ENCODE measurements at regions not wholly inside any gene's neighbourhood (a gene's known extent, or its start where the extent isn't known, plus 50 kb on each side); places are given as distances from the start of the nearest gene placed in this dataset.

- Mint-ChIP-seq H3K4me3 (no peak overlapping the region), H3K27ac (ENCODE audit: low read depth) (no peak overlapping the region), H3K4me1 (no peaks in the 10 kb centered on the region), H3K27me3 (no peaks in the 10 kb centered on the region), H3K36me3 (ENCODE audit: insufficient read depth) (peaks cover 5% of the 10 kb centered on the region), H3K9me3 (no peaks in the 10 kb centered on the region)
- ATAC-seq (replicated peaks; ENCODE audit: extremely low read depth, poor library complexity, severe bottlenecking) (no peak), DNase-seq (ENCODE audit: low spot score in 2 of 2) (no peak)
Observed at GRCh38 chr17:63356337-63356757, 89.8 kb downstream of the CYB561 start.

- Mint-ChIP-seq H3K4me1 (no peaks in the 10 kb centered on the region), H3K27ac (ENCODE audit: low read depth) (no peak overlapping the region), H3K9me3 (no peaks in the 10 kb centered on the region), H3K4me3 (no peak overlapping the region), H3K27me3 (no peaks in the 10 kb centered on the region), H3K36me3 (ENCODE audit: insufficient read depth) (peaks cover 5% of the 10 kb centered on the region)
- ATAC-seq (replicated peaks; ENCODE audit: extremely low read depth, poor library complexity, severe bottlenecking) (no peak), DNase-seq (ENCODE audit: low spot score in 2 of 2) (no peak)
Observed at GRCh38 chr17:63358111-63358839, 87.8 kb downstream of the CYB561 start.

GRCh38 chr17:63358956-63359355 is 87.2 kb downstream of the CYB561 start:
- Mint-ChIP-seq H3K9me3 (no peaks in the 10 kb centered on the region), H3K4me1 (no peaks in the 10 kb centered on the region), H3K27me3 (no peaks in the 10 kb centered on the region), H3K36me3 (ENCODE audit: insufficient read depth) (peaks cover 5% of the 10 kb centered on the region), H3K4me3 (no peak overlapping the region), H3K27ac (ENCODE audit: low read depth) (no peak overlapping the region)
- no peak for DNase-seq (ENCODE audit: low spot score in 2 of 2)
- ATAC-seq (replicated peaks; ENCODE audit: extremely low read depth, poor library complexity, severe bottlenecking): no peak

GRCh38 chr17:63361182-63361581 is 84.9 kb downstream of the CYB561 start:
- DNase-seq (ENCODE audit: low spot score in 2 of 2) (no peak), ATAC-seq (replicated peaks; ENCODE audit: extremely low read depth, poor library complexity, severe bottlenecking) (no peak)
- H3K4me1 Mint-ChIP-seq: no peaks in the 10 kb centered on the region
- no peak overlapping the region for H3K4me3 Mint-ChIP-seq
- H3K9me3 Mint-ChIP-seq: no peaks in the 10 kb centered on the region
- H3K27me3 Mint-ChIP-seq: no peaks in the 10 kb centered on the region
- no peak overlapping the region for H3K27ac Mint-ChIP-seq (ENCODE audit: low read depth)
- H3K36me3 Mint-ChIP-seq (ENCODE audit: insufficient read depth): peaks cover 5% of the 10 kb centered on the region

GRCh38 chr17:63362115-63362514 is 84.0 kb downstream of the CYB561 start:
- Mint-ChIP-seq H3K27ac (ENCODE audit: low read depth) (no peak overlapping the region), H3K4me3 (no peak overlapping the region), H3K27me3 (no peaks in the 10 kb centered on the region), H3K9me3 (no peaks in the 10 kb centered on the region), H3K4me1 (no peaks in the 10 kb centered on the region), H3K36me3 (ENCODE audit: insufficient read depth) (peaks cover 5% of the 10 kb centered on the region)
- no peak for ATAC-seq (replicated peaks; ENCODE audit: extremely low read depth, poor library complexity, severe bottlenecking)
- DNase-seq (ENCODE audit: low spot score in 2 of 2): no peak

GRCh38 chr17:63364387-63364786 is 81.7 kb downstream of the CYB561 start:
- Mint-ChIP-seq H3K4me3 (no peak overlapping the region), H3K9me3 (no peaks in the 10 kb centered on the region), H3K36me3 (ENCODE audit: insufficient read depth) (peaks cover 3% of the 10 kb centered on the region), H3K4me1 (no peaks in the 10 kb centered on the region), H3K27me3 (no peaks in the 10 kb centered on the region), H3K27ac (ENCODE audit: low read depth) (no peak overlapping the region)
- ATAC-seq (replicated peaks; ENCODE audit: extremely low read depth, poor library complexity, severe bottlenecking) (no peak), DNase-seq (ENCODE audit: low spot score in 2 of 2) (no peak)

- Mint-ChIP-seq H3K4me1 (no peaks in the 10 kb centered on the region), H3K9me3 (no peaks in the 10 kb centered on the region), H3K4me3 (no peak overlapping the region), H3K27me3 (no peaks in the 10 kb centered on the region), H3K27ac (ENCODE audit: low read depth) (no peak overlapping the region), H3K36me3 (ENCODE audit: insufficient read depth) (peaks cover 3% of the 10 kb centered on the region)
- DNase-seq (ENCODE audit: low spot score in 2 of 2): no peak
- no peak for ATAC-seq (replicated peaks; ENCODE audit: extremely low read depth, poor library complexity, severe bottlenecking)
Observed at GRCh38 chr17:63364944-63365343, 81.2 kb downstream of the CYB561 start.

GRCh38 chr17:63365366-63366240 is 80.5 kb downstream of the CYB561 start:
- Mint-ChIP-seq H3K36me3 (ENCODE audit: insufficient read depth) (peaks cover 5% of the 10 kb centered on the region), H3K27ac (ENCODE audit: low read depth) (no peak overlapping the region), H3K4me1 (no peaks in the 10 kb centered on the region), H3K9me3 (no peaks in the 10 kb centered on the region), H3K4me3 (no peak overlapping the region), H3K27me3 (no peaks in the 10 kb centered on the region)
- DNase-seq (ENCODE audit: low spot score in 2 of 2) (no peak), ATAC-seq (replicated peaks; ENCODE audit: extremely low read depth, poor library complexity, severe bottlenecking) (no peak)

GRCh38 chr17:63366241-63366566 is 79.9 kb downstream of the CYB561 start:
- ATAC-seq (replicated peaks; ENCODE audit: extremely low read depth, poor library complexity, severe bottlenecking) (no peak), DNase-seq (ENCODE audit: low spot score in 2 of 2) (no peak)
- Mint-ChIP-seq H3K36me3 (ENCODE audit: insufficient read depth) (peaks cover 5% of the 10 kb centered on the region), H3K9me3 (no peaks in the 10 kb centered on the region), H3K27ac (ENCODE audit: low read depth) (no peak overlapping the region), H3K4me1 (no peaks in the 10 kb centered on the region), H3K27me3 (no peaks in the 10 kb centered on the region), H3K4me3 (no peak overlapping the region)

GRCh38 chr17:63369233-63369632 is 76.9 kb downstream of the CYB561 start:
- ATAC-seq (replicated peaks; ENCODE audit: extremely low read depth, poor library complexity, severe bottlenecking) (no peak), DNase-seq (ENCODE audit: low spot score in 2 of 2) (no peak)
- Mint-ChIP-seq H3K27ac (ENCODE audit: low read depth) (no peak overlapping the region), H3K27me3 (peaks cover 2% of the 10 kb centered on the region), H3K4me1 (no peaks in the 10 kb centered on the region), H3K36me3 (ENCODE audit: insufficient read depth) (peaks cover 5% of the 10 kb centered on the region), H3K4me3 (no peak overlapping the region), H3K9me3 (no peaks in the 10 kb centered on the region)

- DNase-seq (ENCODE audit: low spot score in 2 of 2): no peak
- ATAC-seq (replicated peaks; ENCODE audit: extremely low read depth, poor library complexity, severe bottlenecking): no peak
- no peaks in the 10 kb centered on the region for H3K9me3 Mint-ChIP-seq
- H3K36me3 Mint-ChIP-seq (ENCODE audit: insufficient read depth): peaks cover 2% of the 10 kb centered on the region
- no peaks in the 10 kb centered on the region for H3K4me1 Mint-ChIP-seq
- H3K4me3 Mint-ChIP-seq: no peak overlapping the region
- peaks cover 8% of the 10 kb centered on the region for H3K27me3 Mint-ChIP-seq
- H3K27ac Mint-ChIP-seq (ENCODE audit: low read depth): no peak overlapping the region
Observed at GRCh38 chr17:63370696-63371095, 75.4 kb downstream of the CYB561 start.

- Mint-ChIP-seq H3K4me3 (no peak overlapping the region), H3K27me3 (peaks cover 8% of the 10 kb centered on the region), H3K4me1 (peaks cover 3% of the 10 kb centered on the region), H3K27ac (ENCODE audit: low read depth) (no peak overlapping the region), H3K36me3 (ENCODE audit: insufficient read depth) (peaks cover 4% of the 10 kb centered on the region), H3K9me3 (no peaks in the 10 kb centered on the region)
- no peak for DNase-seq (ENCODE audit: low spot score in 2 of 2)
- no peak for ATAC-seq (replicated peaks; ENCODE audit: extremely low read depth, poor library complexity, severe bottlenecking)
Observed at GRCh38 chr17:63376949-63377348, 69.2 kb downstream of the CYB561 start.
